Ammon's horn (tissue), 1 donor: ENCODE measurements at regions not wholly inside any gene's neighbourhood (a gene's known extent, or its start where the extent isn't known, plus 50 kb on each side); places are given as distances from the start of the nearest gene placed in this dataset.
"Not testable (repeated sequence)": the region's sequence is repeated elsewhere in the genome, so short reads cannot be mapped to it uniquely, and the experiment has no call there.

Experiments used
- DNase-seq: peaks from one replicate; pipeline ENCODE4 v3.0.0-alpha.2; 2016; ENCODE audit warnings: low spot score

- DNase-seq, result no peak
These were observed 95.6 kb downstream of the DLEU7 start for GRCh38 chr13:50747737-50748350.

GRCh38 chr13:50753221-50753620, 90.3 kb downstream of the DLEU7 start:
- not testable (repeated sequence) for DNase-seq

GRCh38 chr13:50755862-50756685, 87.4 kb downstream of the DLEU7 start:
- DNase-seq, result not testable (repeated sequence)

- DNase-seq, result no peak
These were observed 86.5 kb downstream of the DLEU7 start for GRCh38 chr13:50757008-50757407.

- no peak for DNase-seq
These were observed 84.7 kb downstream of the DLEU7 start for GRCh38 chr13:50758796-50759195.

- no peak for DNase-seq
These were observed 82.7 kb downstream of the DLEU7 start for GRCh38 chr13:50760751-50761150.

- DNase-seq, result no peak
These were observed 82.1 kb downstream of the DLEU7 start for GRCh38 chr13:50761406-50761805.

GRCh38 chr13:50762969-50763567, 80.4 kb downstream of the DLEU7 start:
- peak; percentile 40 for DNase-seq

- DNase-seq, result peak; percentile 46
These were observed 77.5 kb downstream of the DLEU7 start for GRCh38 chr13:50766013-50766412.

GRCh38 chr13:50766695-50767094, 76.8 kb downstream of the DLEU7 start:
- DNase-seq, result no peak

- DNase-seq, result not testable (repeated sequence)
These were observed 70.6 kb downstream of the DLEU7 start for GRCh38 chr13:50772881-50773280.
